ENCODE measurements at regions not wholly inside any gene's neighbourhood (a gene's known extent, or its start where the extent isn't known, plus 50 kb on each side); places are given as distances from the start of the nearest gene placed in this dataset.
A peak's percentile ranks its signal among the peaks of the same experiment; 100 is the strongest.

GRCh38 chrX:137483554-137483953 lies 82.4 kb upstream of the ZIC3 start:
- Mint-ChIP-seq H3K27me3 (ENCODE audit: low read depth) (peaks cover 36% of the 10 kb centered on the region), H3K27ac (no peak overlapping the region), H3K4me1 (ENCODE audit: low read depth) (no peaks in the 10 kb centered on the region), H3K4me3 (no peak overlapping the region), H3K36me3 (ENCODE audit: insufficient read depth in 2 of 2) (no peaks in the 10 kb centered on the region), H3K9me3 (peaks cover 0 to 5% of the 10 kb centered on the region in 2 donors)
- no peak for DNase-seq
- no peak for ATAC-seq (replicated peaks in 1 of 2)

GRCh38 chrX:137482136-137482535 lies 83.8 kb upstream of the ZIC3 start:
- ATAC-seq (replicated peaks in 1 of 2): no peak
- Mint-ChIP-seq H3K27ac (no peak overlapping the region), H3K36me3 (ENCODE audit: insufficient read depth in 2 of 2) (no peaks in the 10 kb centered on the region), H3K9me3 (peaks cover 0 to 5% of the 10 kb centered on the region in 2 donors), H3K4me1 (ENCODE audit: low read depth) (no peaks in the 10 kb centered on the region), H3K4me3 (no peak overlapping the region), H3K27me3 (ENCODE audit: low read depth) (peaks cover 36% of the 10 kb centered on the region)
- DNase-seq: no peak

- H3K36me3 Mint-ChIP-seq (ENCODE audit: insufficient read depth in 2 of 2): no peaks in the 10 kb centered on the region
- no peak for ATAC-seq (replicated peaks in 1 of 2)
- H3K4me1 Mint-ChIP-seq (ENCODE audit: low read depth): no peaks in the 10 kb centered on the region
- H3K27ac Mint-ChIP-seq: no peak overlapping the region
- no peaks in the 10 kb centered on the region for H3K9me3 Mint-ChIP-seq
- DNase-seq: no peak
- peaks cover 28% of the 10 kb centered on the region for H3K27me3 Mint-ChIP-seq (ENCODE audit: low read depth)
- no peak overlapping the region for H3K4me3 Mint-ChIP-seq
Observed at GRCh38 chrX:137479386-137479785, 86.5 kb upstream of the ZIC3 start.

- H3K4me1 Mint-ChIP-seq (ENCODE audit: low read depth): no peaks in the 10 kb centered on the region
- H3K4me3 Mint-ChIP-seq: no peak overlapping the region
- H3K27me3 Mint-ChIP-seq (ENCODE audit: low read depth): peaks cover 40% of the 10 kb centered on the region
- peaks cover 2% of the 10 kb centered on the region in 2 donors for H3K9me3 Mint-ChIP-seq
- H3K36me3 Mint-ChIP-seq (ENCODE audit: insufficient read depth in 2 of 2): peaks cover 0 to 3% of the 10 kb centered on the region in 2 donors
- H3K27ac Mint-ChIP-seq: no peak overlapping the region
- no peak for DNase-seq
- no peak for ATAC-seq (replicated peaks in 1 of 2)
Observed at GRCh38 chrX:137441711-137442110, 124.2 kb upstream of the ZIC3 start.

- peaks cover 4% of the 10 kb centered on the region for H3K4me1 Mint-ChIP-seq (ENCODE audit: low read depth)
- no peak overlapping the region for H3K27ac Mint-ChIP-seq
- peaks cover 0 to 4% of the 10 kb centered on the region in 2 donors for H3K36me3 Mint-ChIP-seq (ENCODE audit: insufficient read depth in 2 of 2)
- DNase-seq (peak; percentile 11 to 17), ATAC-seq (replicated peaks in 1 of 2) (no peak)
- H3K9me3 Mint-ChIP-seq: peaks cover 0 to 2% of the 10 kb centered on the region in 2 donors
- no peak overlapping the region for H3K4me3 Mint-ChIP-seq
- H3K27me3 Mint-ChIP-seq (ENCODE audit: low read depth): peaks cover 34% of the 10 kb centered on the region
Observed at GRCh38 chrX:137432609-137433008, 133.3 kb upstream of the ZIC3 start.

- ATAC-seq (replicated peaks in 1 of 2): no peak
- peaks cover 0 to 2% of the 10 kb centered on the region in 2 donors for H3K9me3 Mint-ChIP-seq
- H3K27ac Mint-ChIP-seq: no peak overlapping the region
- peaks cover 5% of the 10 kb centered on the region for H3K4me1 Mint-ChIP-seq (ENCODE audit: low read depth)
- peaks cover 33% of the 10 kb centered on the region for H3K27me3 Mint-ChIP-seq (ENCODE audit: low read depth)
- H3K4me3 Mint-ChIP-seq: no peak overlapping the region
- DNase-seq: no peak
- H3K36me3 Mint-ChIP-seq (ENCODE audit: insufficient read depth in 2 of 2): peaks cover 0 to 1% of the 10 kb centered on the region in 2 donors
Observed at GRCh38 chrX:137431693-137432488, 134.0 kb upstream of the ZIC3 start.

- Mint-ChIP-seq H3K4me3 (no peak overlapping the region), H3K27me3 (ENCODE audit: low read depth) (peaks cover 40% of the 10 kb centered on the region), H3K27ac (no peak overlapping the region), H3K36me3 (ENCODE audit: insufficient read depth in 2 of 2) (peaks cover 0 to 1% of the 10 kb centered on the region in 2 donors), H3K4me1 (ENCODE audit: low read depth) (peaks cover 10% of the 10 kb centered on the region), H3K9me3 (peaks cover 0 to 2% of the 10 kb centered on the region in 2 donors)
- ATAC-seq (replicated peaks in 1 of 2) (no peak), DNase-seq (no peak)
Observed at GRCh38 chrX:137430984-137431475, 134.9 kb upstream of the ZIC3 start.

GRCh38 chrX:137430301-137430700 lies 135.6 kb upstream of the ZIC3 start:
- Mint-ChIP-seq H3K4me3 (no peak overlapping the region), H3K36me3 (ENCODE audit: insufficient read depth in 2 of 2) (no peaks in the 10 kb centered on the region), H3K27me3 (ENCODE audit: low read depth) (peaks cover 47% of the 10 kb centered on the region), H3K4me1 (ENCODE audit: low read depth) (peaks cover 13% of the 10 kb centered on the region), H3K27ac (no peak overlapping the region), H3K9me3 (no peaks in the 10 kb centered on the region)
- ATAC-seq (replicated peaks in 1 of 2) (no peak), DNase-seq (no peak)

GRCh38 chrX:137428766-137429591 lies 136.9 kb upstream of the ZIC3 start:
- H3K36me3 Mint-ChIP-seq (ENCODE audit: insufficient read depth in 2 of 2): no peaks in the 10 kb centered on the region
- peak in 1 of 2 donors; percentile 12 for DNase-seq
- peak in 1 of 2 donors; percentile 44 for ATAC-seq (replicated peaks in 1 of 2)
- peak overlapping the region; percentile 83 to 87 for H3K4me3 Mint-ChIP-seq
- peaks cover 16% of the 10 kb centered on the region for H3K4me1 Mint-ChIP-seq (ENCODE audit: low read depth)
- no peak overlapping the region for H3K27ac Mint-ChIP-seq
- peaks cover 59% of the 10 kb centered on the region for H3K27me3 Mint-ChIP-seq (ENCODE audit: low read depth)
- no peaks in the 10 kb centered on the region for H3K9me3 Mint-ChIP-seq

- ATAC-seq (replicated peaks in 1 of 2) (peak; percentile 37 to 43), DNase-seq (peak in 1 of 2 donors; percentile 7)
- Mint-ChIP-seq H3K9me3 (no peaks in the 10 kb centered on the region), H3K4me1 (ENCODE audit: low read depth) (peaks cover 16% of the 10 kb centered on the region), H3K27ac (no peak overlapping the region), H3K36me3 (ENCODE audit: insufficient read depth in 2 of 2) (no peaks in the 10 kb centered on the region), H3K27me3 (ENCODE audit: low read depth) (peaks cover 66% of the 10 kb centered on the region), H3K4me3 (peak overlapping the region; percentile 83 to 87)
Observed at GRCh38 chrX:137428221-137428661, 137.7 kb upstream of the ZIC3 start.

- H3K27me3 Mint-ChIP-seq (ENCODE audit: low read depth): peaks cover 66% of the 10 kb centered on the region
Observed at GRCh38 chrX:137427816-137428215, 138.1 kb upstream of the ZIC3 start.

GRCh38 chrX:137427426-137427778 lies 138.5 kb upstream of the ZIC3 start:
- DNase-seq (peak in 1 of 2 donors; percentile 0), ATAC-seq (replicated peaks in 1 of 2) (peak in 1 of 2 donors; percentile 25)
- Mint-ChIP-seq H3K36me3 (ENCODE audit: insufficient read depth in 2 of 2) (no peaks in the 10 kb centered on the region), H3K9me3 (no peaks in the 10 kb centered on the region), H3K4me3 (peak overlapping the region; percentile 83 to 87), H3K27ac (no peak overlapping the region), H3K4me1 (ENCODE audit: low read depth) (peaks cover 16% of the 10 kb centered on the region), H3K27me3 (ENCODE audit: low read depth) (peaks cover 66% of the 10 kb centered on the region)

More at GRCh38 chrX:137427816-137428215, 138.1 kb upstream of the ZIC3 start:
- Mint-ChIP-seq H3K9me3 (no peaks in the 10 kb centered on the region), H3K4me1 (ENCODE audit: low read depth) (peaks cover 16% of the 10 kb centered on the region), H3K27ac (no peak overlapping the region), H3K4me3 (peak overlapping the region; percentile 83 to 87), H3K36me3 (ENCODE audit: insufficient read depth in 2 of 2) (no peaks in the 10 kb centered on the region)
- ATAC-seq (replicated peaks in 1 of 2) (peak in 1 of 2 donors; percentile 35), DNase-seq (peak in 1 of 2 donors; percentile 1)
